ENCODE measurements at regions not wholly inside any gene's neighbourhood (a gene's known extent, or its start where the extent isn't known, plus 50 kb on each side); places are given as distances from the start of the nearest gene placed in this dataset.

- no TSS peak for BruUV-seq (replicated peaks)
- ChIA-PET POLR2A (no interaction called here), SMC1A (ENCODE audit: uncharacterized antibody, unreplicated experiment) (no interaction called here), RAD21 (ENCODE audit: unreplicated experiment) (no interaction called here), CTCF (interaction anchor here (0.6 to 1.4 kb wide), 3 partner anchors 16 to 1069 kb away, joined by 3 to 7 read pairs (median 3); no protein-coding TSS in a partner anchor)
- WGBS (ENCODE audit: insufficient coverage, insufficient replicate concordance, low lambda C conversion rate, missing lambda C conversion rate): 35% methylated on average over 1 of the region's 1 CpG
- Histone ChIP-seq H3K4me3 (no peak overlapping the region), H3K4me2 (ENCODE audit: control insufficient read depth, insufficient read depth) (no peak overlapping the region), H4K20me1 (ENCODE audit: control insufficient read depth, insufficient read depth) (no peaks in the 10 kb centered on the region), H3K36me3 (ENCODE audit: control insufficient read depth in 2 of 2, insufficient read depth in 2 of 2, low read length in 1 of 2) (no peaks in the 10 kb centered on the region), H3K4me1 (ENCODE audit: control insufficient read depth, insufficient read depth, low read length) (no peaks in the 10 kb centered on the region), H2AFZ (ENCODE audit: control insufficient read depth, low read depth, low read length) (no peak overlapping the region), H3K9me3 (replicated peaks; ENCODE audit: control insufficient read depth, insufficient read depth, low read length) (no peaks in the 10 kb centered on the region), H3K79me2 (ENCODE audit: control insufficient read depth, insufficient read depth, low read length) (no peaks in the 10 kb centered on the region), H3K27ac (ENCODE audit: control insufficient read depth, insufficient read depth) (no peak overlapping the region), H3K27me3 (replicated peaks in 1 of 2; ENCODE audit: control insufficient read depth in 2 of 2, insufficient read depth in 2 of 2, low read length in 1 of 2) (no peaks in the 10 kb centered on the region), H3K9ac (ENCODE audit: control insufficient read depth, insufficient read depth, low read length) (no peak overlapping the region)
- DNase-seq (ENCODE audit: low read depth, low spot score) (no peak), ATAC-seq (no peak), FAIRE-seq (no peak)
- in situ Hi-C loops (cut with MboI) (no loop called here), intact Hi-C loops (cut with micrococcal nuclease; ENCODE audit: unreplicated experiment) (no loop called here)
- TF ChIP-seq RB1 (IDR thresholded peaks at IDR 0.05; ENCODE audit: borderline replicate concordance) (no peak), NKRF (conservative IDR thresholded peaks at IDR 0.05) (no peak), PML (IDR thresholded peaks at IDR 0.05; ENCODE audit: low read length) (no peak), ESRRA (IDR thresholded peaks at IDR 0.05; ENCODE audit: low read length) (no peak), POLR2A (IDR thresholded peaks at IDR 0.05; ENCODE audit: low read depth, low read length) (no peak), KDM1A (IDR thresholded peaks at IDR 0.05; ENCODE audit: borderline replicate concordance) (no peak), FOS (IDR thresholded peaks at IDR 0.05; ENCODE audit: borderline replicate concordance, extremely low read depth, insufficient read length) (no peak), CHD4 (IDR thresholded peaks at IDR 0.05) (no peak), RELB (IDR thresholded peaks at IDR 0.05; ENCODE audit: low read depth) (no peak), ZBTB33 (IDR thresholded peaks at IDR 0.05) (no peak), NR2C2 (IDR thresholded peaks at IDR 0.05; ENCODE audit: borderline replicate concordance, control insufficient read depth, insufficient read length, low read depth) (no peak), SP1 (IDR thresholded peaks at IDR 0.05; ENCODE audit: low read depth, low read length) (no peak), NRF1 (conservative IDR thresholded peaks at IDR 0.05; ENCODE audit: low read depth, low read length) (no peak), POLR2AphosphoS2 (IDR thresholded peaks at IDR 0.05; ENCODE audit: low read depth, low read length) (no peak)
Measured at GRCh38 chr4:45437381-45437780, 686.5 kb downstream of the GABRG1 start.

Measured in GM12878 (cell line).